Progenitor cell of endocrine pancreas (in vitro differentiated cells): ENCODE measurements at regions not wholly inside any gene's neighbourhood (a gene's known extent, or its start where the extent isn't known, plus 50 kb on each side); places are given as distances from the start of the nearest gene placed in this dataset. TPM values are rescaled to one million over a fixed set of nuclear protein-coding genes. Genes with fewer than 3 reads are reported as not detected.

Experiments
- DNase-seq: peaks from one replicate; pipeline ENCODE4 v3.0.0; 2021; ENCODE audit warnings: low spot score; ENCODE audit not compliant: unreplicated experiment
- H3K27ac Mint-ChIP-seq: 2 replicates; pipeline ENCODE4 v1.8.0; 2021; ENCODE audit warnings: mild to moderate bottlenecking, moderate library complexity, mixed read lengths
- H3K27me3 Mint-ChIP-seq: 2 replicates; pipeline ENCODE4 v1.8.0; 2021; ENCODE audit warnings: mixed read lengths
- H3K36me3 Mint-ChIP-seq: 2 replicates; pipeline ENCODE4 v1.8.0; 2022; ENCODE audit warnings: mixed read lengths; ENCODE audit not compliant: insufficient read depth
- H3K4me1 Mint-ChIP-seq: 2 replicates; pipeline ENCODE4 v1.8.0; 2021; ENCODE audit warnings: low read depth, mixed read lengths
- H3K4me3 Mint-ChIP-seq: 2 replicates; pipeline ENCODE4 v1.8.0; 2021; ENCODE audit warnings: low read depth, mild to moderate bottlenecking, moderate library complexity, mixed read lengths
- H3K9me3 Mint-ChIP-seq: 2 replicates; pipeline ENCODE4 v1.8.0; 2021; ENCODE audit warnings: low read depth, mixed read lengths
- CTCF ChIP-seq: fragments of 200-600 bp; sonication (generic); IDR thresholded peaks from one replicate; pipeline ENCODE4 v1.5.0; 2021; ENCODE audit warnings: antibody characterized with exemption, mild to moderate bottlenecking; ENCODE audit not compliant: unreplicated experiment
- microRNA-seq: library from miRNA; unstranded; fragments of <30 nt; microRNA quantifications from one replicate; pipeline ENCODE4 v1.1.0, GENCODE V29; 2020; ENCODE audit warnings: borderline number of aligned reads; ENCODE audit not compliant: unreplicated experiment

DNA sequence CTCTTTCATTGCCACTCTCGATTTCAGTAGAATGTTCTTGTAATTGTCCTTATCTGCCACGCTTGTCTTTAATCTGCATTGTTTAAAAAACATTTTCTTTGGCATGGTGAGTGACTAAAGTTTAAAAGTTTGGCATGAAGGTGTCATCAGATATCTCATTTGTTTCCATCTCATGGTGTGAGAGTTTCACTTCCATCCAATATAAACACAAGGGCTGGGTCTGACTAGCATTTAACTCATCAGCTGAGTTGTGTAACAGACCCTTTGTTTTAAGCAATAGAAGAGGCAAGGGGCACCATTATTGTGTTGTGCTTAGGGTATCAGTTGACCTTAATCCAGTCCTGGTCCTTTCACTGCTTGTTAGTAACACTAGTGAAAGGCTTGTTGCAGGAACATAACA, 49.9 kb upstream of the IL12A start:
- peaks cover 6% of the 10 kb centered on the region for H3K36me3 Mint-ChIP-seq
- H3K27me3 Mint-ChIP-seq: peaks cover 3% of the 10 kb centered on the region

More for the DNA sequence above, 49.9 kb upstream of the IL12A start:
- peaks cover 9% of the 10 kb centered on the region for H3K9me3 Mint-ChIP-seq
- no peak overlapping the region for H3K27ac Mint-ChIP-seq
- TF ChIP-seq CTCF: no peak
- H3K4me1 Mint-ChIP-seq: no peaks in the 10 kb centered on the region
- DNase-seq: no peak
- H3K4me3 Mint-ChIP-seq: no peak overlapping the region

Small RNA genes in the stretch of these regions (microRNA-seq; reads per million reads assigned to microRNA genes)
- gene MIR3919: not detected
